ENCODE measurements at regions not wholly inside any gene's neighbourhood (a gene's known extent, or its start where the extent isn't known, plus 50 kb on each side); places are given as distances from the start of the nearest gene placed in this dataset.

DNA sequence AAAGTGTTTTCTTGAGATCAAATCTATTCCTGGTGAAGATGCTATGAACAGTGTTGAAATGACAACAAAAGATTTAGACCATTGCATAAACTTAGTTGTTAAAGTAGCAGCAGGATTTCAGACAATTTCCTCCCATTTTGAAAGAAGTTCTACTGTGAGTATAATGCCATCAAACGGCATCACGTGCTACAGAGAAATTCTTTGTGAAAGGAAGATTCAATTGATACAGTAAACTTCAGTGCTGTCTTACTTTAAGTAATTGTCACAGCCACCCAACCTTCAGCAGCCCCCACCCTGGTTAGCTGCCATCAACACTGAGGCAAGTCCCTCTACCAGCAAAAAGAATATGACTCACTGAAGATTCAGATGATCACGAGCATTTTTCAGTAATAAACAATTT is 115.2 kb downstream of the TES start:
- FAIRE-seq: no peak
- H3K36me3 Mint-ChIP-seq (ENCODE audit: low read depth, unreplicated experiment): no peaks in the 10 kb centered on the region
- H3K27ac ChIP-seq (ENCODE audit: low read depth, low read length): no peak overlapping the region
- H3K9me3 ChIP-seq (ENCODE audit: insufficient read depth, low read depth, low read length): no peaks in the 10 kb centered on the region
- no peaks in the 10 kb centered on the region for H3K36me3 ChIP-seq (ENCODE audit: insufficient read depth, low read length)
- no peak overlapping the region for H2AFZ ChIP-seq (ENCODE audit: low read depth, low read length)
- TF ChIP-seq, protein P1, sequence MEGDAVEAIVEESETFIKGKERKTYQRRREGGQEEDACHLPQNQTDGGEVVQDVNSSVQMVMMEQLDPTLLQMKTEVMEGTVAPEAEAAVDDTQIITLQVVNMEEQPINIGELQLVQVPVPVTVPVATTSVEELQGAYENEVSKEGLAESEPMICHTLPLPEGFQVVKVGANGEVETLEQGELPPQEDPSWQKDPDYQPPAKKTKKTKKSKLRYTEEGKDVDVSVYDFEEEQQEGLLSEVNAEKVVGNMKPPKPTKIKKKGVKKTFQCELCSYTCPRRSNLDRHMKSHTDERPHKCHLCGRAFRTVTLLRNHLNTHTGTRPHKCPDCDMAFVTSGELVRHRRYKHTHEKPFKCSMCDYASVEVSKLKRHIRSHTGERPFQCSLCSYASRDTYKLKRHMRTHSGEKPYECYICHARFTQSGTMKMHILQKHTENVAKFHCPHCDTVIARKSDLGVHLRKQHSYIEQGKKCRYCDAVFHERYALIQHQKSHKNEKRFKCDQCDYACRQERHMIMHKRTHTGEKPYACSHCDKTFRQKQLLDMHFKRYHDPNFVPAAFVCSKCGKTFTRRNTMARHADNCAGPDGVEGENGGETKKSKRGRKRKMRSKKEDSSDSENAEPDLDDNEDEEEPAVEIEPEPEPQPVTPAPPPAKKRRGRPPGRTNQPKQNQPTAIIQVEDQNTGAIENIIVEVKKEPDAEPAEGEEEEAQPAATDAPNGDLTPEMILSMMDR (IDR thresholded peaks at IDR 0.05; ENCODE audit: insufficient read depth, low read depth, low read length): no peak
- peaks cover 48% of the 10 kb centered on the region for H3K79me2 ChIP-seq (ENCODE audit: insufficient read depth, low read length)
- no peaks in the 10 kb centered on the region for H4K20me1 ChIP-seq (ENCODE audit: insufficient read depth, low read length)
- H3K4me3 Mint-ChIP-seq (ENCODE audit: unreplicated experiment): no peak overlapping the region
- H3K4me3 ChIP-seq (ENCODE audit: insufficient read depth, low read depth, low read length): no peak overlapping the region
- no peak overlapping the region for H3K9ac ChIP-seq (ENCODE audit: low read length)
- peaks cover 12% of the 10 kb centered on the region for H3K4me1 ChIP-seq (ENCODE audit: insufficient read depth, low read length)
- DNase-seq (ENCODE audit: low read depth): no peak
- peaks cover 28% of the 10 kb centered on the region for H3K4me1 Mint-ChIP-seq (ENCODE audit: low read depth, unreplicated experiment)
- H3K9me3 Mint-ChIP-seq (ENCODE audit: unreplicated experiment): no peaks in the 10 kb centered on the region
- H3K4me2 ChIP-seq (ENCODE audit: low read length): peak overlapping the region; percentile 79
- no peaks in the 10 kb centered on the region for H3K27me3 Mint-ChIP-seq (ENCODE audit: low read depth, unreplicated experiment)
- no peaks in the 10 kb centered on the region for H3K27me3 ChIP-seq (ENCODE audit: insufficient read depth, low read length)
- no peak overlapping the region for H3K27ac Mint-ChIP-seq (ENCODE audit: unreplicated experiment)

DNA sequence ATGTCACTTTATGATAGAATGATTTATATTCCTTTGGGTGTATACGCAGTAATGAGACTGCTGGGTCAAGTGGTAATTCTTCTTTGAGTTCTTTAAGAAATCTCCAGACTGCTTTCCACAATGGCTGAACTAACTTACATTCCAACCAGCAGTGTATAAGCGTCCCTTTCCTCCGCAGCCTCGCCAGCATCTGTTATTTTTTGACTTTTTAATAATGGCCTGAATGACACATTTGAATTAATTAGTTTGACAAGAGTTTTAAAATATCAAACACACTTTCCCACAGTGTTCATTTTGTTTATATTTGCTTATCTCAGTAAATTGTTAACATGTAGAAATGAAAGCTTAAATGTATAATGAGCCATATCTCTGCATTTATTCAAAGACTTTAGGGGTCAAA is 116.8 kb downstream of the TES start:
- no peaks in the 10 kb centered on the region for H4K20me1 ChIP-seq (ENCODE audit: insufficient read depth, low read length)
- Mint-ChIP-seq H3K4me1 (ENCODE audit: low read depth, unreplicated experiment) (peaks cover 28% of the 10 kb centered on the region), H3K27me3 (ENCODE audit: low read depth, unreplicated experiment) (no peaks in the 10 kb centered on the region), H3K27ac (ENCODE audit: unreplicated experiment) (peak overlapping the region; percentile 87), H3K4me3 (ENCODE audit: unreplicated experiment) (peak overlapping the region; percentile 37), H3K36me3 (ENCODE audit: low read depth, unreplicated experiment) (no peaks in the 10 kb centered on the region), H3K9me3 (ENCODE audit: unreplicated experiment) (no peaks in the 10 kb centered on the region)
- H3K79me2 ChIP-seq (ENCODE audit: insufficient read depth, low read length): peaks cover 44% of the 10 kb centered on the region
- peak overlapping the region; percentile 75 for H3K27ac ChIP-seq (ENCODE audit: low read depth, low read length)
- H3K9me3 ChIP-seq (ENCODE audit: insufficient read depth, low read depth, low read length): no peaks in the 10 kb centered on the region
- no peak overlapping the region for H2AFZ ChIP-seq (ENCODE audit: low read depth, low read length)
- DNase-seq (ENCODE audit: low read depth) (no peak), FAIRE-seq (no peak)
- H3K9ac ChIP-seq (ENCODE audit: low read length): peak overlapping the region; percentile 67
- TF ChIP-seq EZH2 (IDR thresholded peaks at IDR 0.05; ENCODE audit: insufficient read depth, low read length): no peak
- TF ChIP-seq, protein P1 (IDR thresholded peaks at IDR 0.05; ENCODE audit: insufficient read depth, low read depth, low read length): no peak
- H3K36me3 ChIP-seq (ENCODE audit: insufficient read depth, low read length): no peaks in the 10 kb centered on the region
- peak overlapping the region; percentile 79 for H3K4me2 ChIP-seq (ENCODE audit: low read length)
- peaks cover 12% of the 10 kb centered on the region for H3K4me1 ChIP-seq (ENCODE audit: insufficient read depth, low read length)
- H3K4me3 ChIP-seq (ENCODE audit: insufficient read depth, low read depth, low read length): peak overlapping the region; percentile 56
- H3K27me3 ChIP-seq (ENCODE audit: insufficient read depth, low read length): no peaks in the 10 kb centered on the region

DNA sequence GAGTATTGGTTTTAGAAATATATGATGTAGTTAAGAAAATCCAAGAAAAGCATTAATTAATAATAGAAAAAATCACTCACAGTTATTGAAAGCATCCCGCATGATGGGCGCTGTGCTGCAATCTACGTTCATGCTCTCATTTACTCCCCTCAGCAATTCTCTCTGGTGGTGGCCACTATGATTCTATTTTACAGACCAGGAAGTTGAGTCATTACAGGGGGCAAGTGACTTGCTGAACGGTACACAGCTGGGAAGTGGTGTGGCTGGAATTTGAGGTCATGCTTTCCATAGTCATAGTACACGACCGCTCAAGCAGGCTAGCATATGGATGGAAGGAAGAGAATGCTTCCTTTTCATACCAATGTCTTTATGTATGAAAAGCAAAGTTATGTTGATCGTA is 117.4 kb downstream of the TES start:
- H3K4me3 Mint-ChIP-seq (ENCODE audit: unreplicated experiment): no peak overlapping the region
- peak overlapping the region; percentile 75 for H3K27ac ChIP-seq (ENCODE audit: low read depth, low read length)

More for the DNA sequence above, 117.4 kb downstream of the TES start:
- no peak for TF ChIP-seq EZH2 (IDR thresholded peaks at IDR 0.05; ENCODE audit: insufficient read depth, low read length)
- TF ChIP-seq, protein P1 (IDR thresholded peaks at IDR 0.05; ENCODE audit: insufficient read depth, low read depth, low read length): no peak
- FAIRE-seq (peak; percentile 69), DNase-seq (ENCODE audit: low read depth) (peak; percentile 99)
- H3K4me2 ChIP-seq (ENCODE audit: low read length): peak overlapping the region; percentile 79
- H3K9me3 Mint-ChIP-seq (ENCODE audit: unreplicated experiment): no peaks in the 10 kb centered on the region
- H3K27me3 ChIP-seq (ENCODE audit: insufficient read depth, low read length): no peaks in the 10 kb centered on the region
- no peaks in the 10 kb centered on the region for H3K36me3 Mint-ChIP-seq (ENCODE audit: low read depth, unreplicated experiment)
- H2AFZ ChIP-seq (ENCODE audit: low read depth, low read length): no peak overlapping the region
- H3K4me3 ChIP-seq (ENCODE audit: insufficient read depth, low read depth, low read length): peak overlapping the region; percentile 56
- no peaks in the 10 kb centered on the region for H3K36me3 ChIP-seq (ENCODE audit: insufficient read depth, low read length)
- no peaks in the 10 kb centered on the region for H3K9me3 ChIP-seq (ENCODE audit: insufficient read depth, low read depth, low read length)
- no peaks in the 10 kb centered on the region for H3K27me3 Mint-ChIP-seq (ENCODE audit: low read depth, unreplicated experiment)
- H3K27ac Mint-ChIP-seq (ENCODE audit: unreplicated experiment): peak overlapping the region; percentile 87
- H4K20me1 ChIP-seq (ENCODE audit: insufficient read depth, low read length): no peaks in the 10 kb centered on the region
- H3K9ac ChIP-seq (ENCODE audit: low read length): peak overlapping the region; percentile 67
- peaks cover 12% of the 10 kb centered on the region for H3K4me1 ChIP-seq (ENCODE audit: insufficient read depth, low read length)
- peaks cover 26% of the 10 kb centered on the region for H3K4me1 Mint-ChIP-seq (ENCODE audit: low read depth, unreplicated experiment)
- H3K79me2 ChIP-seq (ENCODE audit: insufficient read depth, low read length): peaks cover 43% of the 10 kb centered on the region
